ENCODE measurements at regions not wholly inside any gene's neighbourhood (a gene's known extent, or its start where the extent isn't known, plus 50 kb on each side); places are given as distances from the start of the nearest gene placed in this dataset.
"Not testable (repeated sequence)": the region's sequence is repeated elsewhere in the genome, so short reads cannot be mapped to it uniquely, and the experiment has no call there.

DNA sequence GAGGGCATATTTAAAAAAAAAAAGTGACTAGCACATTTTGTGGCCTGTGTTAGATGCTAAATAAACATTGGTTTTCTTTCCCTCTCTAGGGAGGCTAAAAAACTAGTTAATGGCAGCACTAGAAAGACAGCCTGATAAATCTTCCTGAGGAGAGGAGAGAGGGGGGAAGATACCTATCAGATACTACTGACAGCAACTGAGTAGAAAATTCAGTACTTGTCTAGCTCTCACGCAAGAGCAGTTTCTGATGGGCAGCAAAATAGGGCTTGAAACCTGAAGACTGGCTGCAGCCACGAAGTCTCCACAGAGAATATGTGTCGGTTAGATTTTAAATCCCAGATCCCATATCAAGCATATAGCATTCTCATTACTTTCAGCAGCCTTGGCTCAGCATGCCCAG lies 388.2 kb downstream of the KCNA4 start:
- peak; percentile 6 for DNase-seq (ENCODE audit: low read depth, low spot score)

DNA sequence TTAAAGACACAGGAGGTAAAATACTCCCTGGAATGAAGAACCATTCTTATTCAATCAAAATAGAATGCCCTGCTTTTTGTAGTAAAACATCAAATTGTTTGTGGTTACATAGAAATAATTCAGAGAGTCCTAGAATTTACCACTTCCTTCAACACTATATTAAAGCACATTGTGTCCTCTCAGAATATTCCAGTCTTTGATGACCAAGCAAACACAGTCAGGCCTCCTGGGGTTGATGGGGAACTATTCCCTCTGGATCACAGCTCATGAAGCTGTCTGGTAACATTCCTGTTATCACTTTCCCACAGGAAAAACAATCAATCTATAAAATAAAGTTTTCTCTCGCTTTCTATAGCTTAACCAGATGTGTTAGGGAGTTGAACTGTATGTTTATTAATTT lies 389.3 kb downstream of the KCNA4 start:
- DNase-seq (ENCODE audit: low read depth, low spot score), result peak; percentile 13

DNA sequence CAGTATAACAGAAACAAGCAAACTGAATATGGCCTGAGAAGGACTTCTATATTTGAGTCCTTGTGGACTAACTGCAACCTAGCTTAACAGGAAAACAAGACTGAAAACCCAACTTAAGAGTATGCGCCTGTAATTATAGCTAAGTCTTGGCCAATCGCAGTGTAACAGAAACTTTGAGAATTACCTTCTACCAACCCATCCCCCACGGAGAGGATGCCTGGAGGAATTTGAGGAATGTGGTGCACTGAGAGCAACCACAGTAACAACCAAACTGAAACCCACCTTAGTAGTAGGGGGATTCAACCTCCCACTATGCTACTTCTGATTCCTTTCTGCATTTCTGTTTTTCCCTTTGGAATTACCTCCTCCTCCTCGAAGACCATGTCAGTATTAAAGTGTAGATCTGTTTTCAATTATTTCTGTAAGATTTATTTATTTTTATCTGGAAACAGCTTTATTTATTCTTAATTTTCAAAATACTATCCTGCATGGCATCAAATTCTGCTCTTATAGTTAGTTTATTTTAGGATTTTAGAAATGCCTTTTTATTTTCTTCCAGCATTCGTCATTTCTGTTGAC lies 393.6 kb downstream of the KCNA4 start:
- DNase-seq (ENCODE audit: low read depth, low spot score), result peak; percentile 23

DNA sequence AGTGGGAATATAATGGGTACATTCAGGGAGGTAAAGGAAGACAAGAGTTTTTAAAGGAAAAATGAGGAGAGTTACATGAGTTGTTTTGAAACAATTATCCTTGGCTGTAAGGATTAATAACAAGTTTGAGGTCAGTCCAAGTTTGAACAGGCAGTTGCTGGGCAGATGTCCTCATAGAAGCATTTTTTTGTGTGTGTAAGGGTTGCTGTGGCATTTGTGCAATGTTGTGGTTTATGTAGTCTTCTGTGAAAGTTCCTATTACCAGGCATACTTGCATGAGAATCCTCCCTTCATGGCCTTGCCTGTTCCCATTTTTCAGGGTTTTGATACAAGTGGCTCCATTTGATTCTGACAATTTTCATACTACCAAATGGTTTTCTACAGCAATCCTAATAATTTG lies 400.2 kb downstream of the KCNA4 start:
- DNase-seq (ENCODE audit: low read depth, low spot score), result peak; percentile 90

DNA sequence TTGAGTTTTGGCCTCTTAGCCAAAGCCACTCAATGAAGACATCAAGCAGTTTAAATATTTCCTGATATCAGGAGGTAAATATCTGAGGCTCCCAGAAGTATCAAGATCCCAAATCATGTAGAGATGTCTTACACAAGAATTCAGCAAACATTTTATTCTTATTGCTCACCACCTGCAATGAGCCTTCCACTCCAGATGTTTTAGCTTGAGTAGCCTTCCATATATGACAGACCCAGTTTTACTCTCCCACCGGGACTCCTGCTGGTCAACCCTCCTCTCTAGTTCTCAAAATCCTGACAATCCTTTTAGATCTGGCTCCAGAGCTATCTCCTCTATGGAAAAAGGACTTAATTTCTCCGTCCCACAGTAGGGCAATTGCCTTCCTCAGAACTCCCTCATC lies 404.4 kb downstream of the KCNA4 start:
- DNase-seq (ENCODE audit: low read depth, low spot score), result no peak

- no peak for DNase-seq (ENCODE audit: low read depth, low spot score)
These were observed 410.3 kb downstream of the KCNA4 start for GRCh38 chr11:29606330-29607031.

DNA sequence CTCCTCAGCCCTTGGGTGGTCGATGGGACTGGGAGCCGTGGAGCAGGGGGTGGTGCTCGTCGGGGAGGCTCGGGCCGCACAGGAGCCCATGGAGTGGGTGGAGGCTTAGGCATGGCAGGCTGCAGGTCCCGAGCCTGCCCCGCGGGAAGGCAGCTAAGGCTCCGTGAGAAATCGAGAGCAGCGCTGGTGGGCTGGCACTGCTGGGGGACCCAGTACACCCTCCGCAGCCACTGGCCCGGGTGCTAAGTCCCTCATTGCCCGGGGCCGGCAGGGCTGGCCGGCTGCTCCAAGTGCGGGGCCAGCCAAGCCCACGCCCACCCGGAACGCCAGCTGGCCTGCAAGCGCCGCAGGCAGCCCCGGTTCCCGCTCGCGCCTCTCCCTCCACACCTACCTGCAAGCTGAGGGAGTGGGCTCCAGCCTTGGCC lies 416.7 kb downstream of the KCNA4 start:
- DNase-seq (ENCODE audit: low read depth, low spot score), result not testable (repeated sequence)

- DNase-seq (ENCODE audit: low read depth, low spot score), result no peak
These were observed 432.5 kb downstream of the KCNA4 start for GRCh38 chr11:29584342-29584741.

GRCh38 chr11:29578806-29579205 lies 438.0 kb downstream of the KCNA4 start:
- DNase-seq (ENCODE audit: low read depth, low spot score), result no peak

DNA sequence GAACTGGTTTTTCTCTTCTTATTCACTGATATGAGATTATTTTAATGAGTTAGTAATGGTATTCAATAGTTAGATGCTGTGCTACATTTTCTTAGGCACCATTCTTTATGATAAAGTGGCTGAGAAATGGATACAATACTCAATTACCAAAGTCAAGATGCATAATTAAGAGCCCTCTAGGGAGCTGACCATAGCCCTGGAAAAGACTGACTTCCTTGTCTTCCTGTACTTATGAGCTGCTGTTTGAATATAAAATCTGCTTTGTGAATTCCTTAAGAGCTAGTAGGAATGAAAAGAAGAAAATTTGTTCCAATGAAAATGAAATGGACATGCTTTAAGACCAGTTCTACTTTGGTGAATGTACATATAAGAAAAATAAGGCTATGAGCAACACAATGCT lies 452.3 kb downstream of the KCNA4 start:
- no peak for DNase-seq (ENCODE audit: low read depth, low spot score)

GRCh38 chr11:29562183-29562582 lies 454.6 kb downstream of the KCNA4 start:
- peak; percentile 20 for DNase-seq (ENCODE audit: low read depth, low spot score)

- no peak for DNase-seq (ENCODE audit: low read depth, low spot score)
These were observed 462.8 kb downstream of the KCNA4 start for GRCh38 chr11:29553990-29554389.

DNA sequence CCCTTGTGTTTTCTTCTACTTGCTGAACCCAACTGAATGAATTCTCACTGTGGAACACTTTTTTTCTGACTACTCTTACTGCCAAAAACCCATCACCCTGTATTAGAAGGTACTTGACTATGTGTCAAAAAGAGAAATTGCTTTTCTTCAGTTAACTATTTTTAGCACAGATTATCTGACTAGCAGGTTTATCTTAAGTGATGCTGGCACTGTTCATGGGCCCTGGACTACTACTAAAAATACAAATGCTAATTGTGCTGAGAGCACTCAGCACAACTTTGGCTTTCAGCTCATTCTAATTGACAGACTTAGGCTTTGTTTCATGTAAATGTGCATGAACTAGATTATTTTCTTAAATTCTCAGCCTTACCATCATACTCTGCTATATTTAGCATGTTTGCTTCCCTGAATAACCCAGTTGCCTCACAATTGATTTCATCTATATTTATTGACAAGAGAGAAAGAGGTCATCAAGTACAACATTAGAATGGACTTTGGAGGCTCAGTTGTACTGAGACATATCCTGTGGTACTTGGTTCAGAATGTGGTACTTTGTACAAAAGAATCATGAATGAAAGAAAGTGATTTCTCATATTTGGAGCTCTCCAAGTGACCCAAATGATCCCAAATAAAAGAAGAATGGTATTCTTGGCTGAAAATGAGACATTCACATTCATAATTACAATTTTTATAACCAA lies 478.3 kb downstream of the KCNA4 start:
- peak; percentile 29 for DNase-seq (ENCODE audit: low read depth, low spot score)

GRCh38 chr11:29534836-29535235 lies 482.0 kb downstream of the KCNA4 start:
- no peak for DNase-seq (ENCODE audit: low read depth, low spot score)

GRCh38 chr11:29530961-29531360 lies 485.9 kb downstream of the KCNA4 start:
- DNase-seq (ENCODE audit: low read depth, low spot score), result no peak

GRCh38 chr11:29527391-29527936 lies 489.4 kb downstream of the KCNA4 start:
- peak; percentile 56 for DNase-seq (ENCODE audit: low read depth, low spot score)

DNA sequence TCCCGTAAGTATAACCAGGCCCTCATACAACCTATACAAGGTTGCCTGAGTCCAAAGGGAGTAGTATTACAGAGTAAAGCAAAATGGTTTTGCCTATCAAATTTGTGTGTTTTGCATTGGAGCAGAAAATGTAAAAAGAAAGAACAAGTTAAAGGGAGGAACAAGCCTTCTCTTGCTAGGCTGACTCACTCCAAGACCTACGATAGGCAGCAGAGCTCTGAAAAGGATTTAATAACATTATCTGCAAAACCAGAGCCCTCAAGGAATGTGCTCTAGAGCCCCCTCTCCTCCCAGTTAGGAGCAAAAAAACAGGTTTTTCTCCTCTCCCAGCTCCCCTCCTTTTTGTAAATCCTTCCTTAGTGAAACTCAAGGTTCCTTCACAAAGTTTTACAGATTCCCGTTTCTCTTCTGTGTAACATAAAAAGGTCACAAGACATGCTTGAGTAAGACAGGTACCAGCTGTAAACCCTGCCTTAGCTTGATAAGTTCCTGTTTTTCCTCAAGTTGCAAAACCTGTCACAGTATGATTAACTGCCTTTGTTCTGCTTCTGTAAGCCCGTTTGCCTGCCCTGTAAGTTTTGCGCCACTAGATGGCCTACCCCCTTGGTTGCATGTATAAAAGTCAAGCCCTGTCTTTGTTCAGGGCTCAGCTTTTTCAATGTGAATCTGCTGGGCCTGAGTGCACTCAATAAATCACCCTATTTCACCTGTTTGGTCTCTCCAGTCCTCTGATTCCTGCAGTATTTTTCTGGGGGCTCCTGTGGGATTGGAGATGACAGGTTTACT lies 498.2 kb downstream of the KCNA4 start:
- no peak for DNase-seq (ENCODE audit: low read depth, low spot score)

GRCh38 chr11:29511394-29511793 lies 505.4 kb downstream of the KCNA4 start:
- DNase-seq (ENCODE audit: low read depth, low spot score), result no peak

DNA sequence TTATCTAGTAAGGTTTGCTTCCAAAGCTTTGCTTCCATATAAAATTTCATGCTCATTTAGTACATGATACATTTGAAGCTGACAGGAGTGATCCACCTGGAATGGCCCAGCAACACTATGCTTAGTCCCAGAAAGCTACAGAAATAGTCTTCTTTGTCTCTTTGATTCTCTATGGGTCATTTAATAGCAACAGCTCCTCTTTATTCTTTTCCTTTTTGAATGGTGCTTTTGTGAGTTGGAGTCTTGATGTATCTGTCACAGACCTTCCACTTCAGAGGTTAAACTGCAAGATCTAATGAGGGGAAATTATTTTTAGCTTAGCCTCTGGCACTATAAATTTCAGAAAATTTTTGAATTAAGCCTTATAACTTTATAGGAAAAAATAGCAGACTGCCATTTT lies 509.5 kb downstream of the KCNA4 start:
- DNase-seq (ENCODE audit: low read depth, low spot score), result no peak

DNA sequence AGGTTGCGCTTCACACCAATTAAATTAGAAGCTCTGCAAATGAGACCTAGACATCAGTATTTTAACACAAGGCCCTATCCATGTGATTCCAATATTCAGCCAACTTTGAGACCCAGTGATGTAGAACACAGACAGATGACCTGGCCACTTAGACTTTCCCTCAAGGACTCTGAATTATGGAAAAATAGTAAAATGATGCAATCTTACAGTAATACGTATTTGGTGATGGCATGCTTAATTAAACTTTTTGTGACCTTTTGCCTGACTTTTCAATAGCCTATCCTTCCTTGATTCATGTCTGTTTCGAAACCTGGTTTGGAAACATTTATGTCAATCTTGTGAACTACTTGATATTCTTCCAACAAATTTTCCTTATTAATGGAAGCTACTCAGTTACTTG lies 521.2 kb downstream of the KCNA4 start:
- no peak for DNase-seq (ENCODE audit: low read depth, low spot score)

DNA sequence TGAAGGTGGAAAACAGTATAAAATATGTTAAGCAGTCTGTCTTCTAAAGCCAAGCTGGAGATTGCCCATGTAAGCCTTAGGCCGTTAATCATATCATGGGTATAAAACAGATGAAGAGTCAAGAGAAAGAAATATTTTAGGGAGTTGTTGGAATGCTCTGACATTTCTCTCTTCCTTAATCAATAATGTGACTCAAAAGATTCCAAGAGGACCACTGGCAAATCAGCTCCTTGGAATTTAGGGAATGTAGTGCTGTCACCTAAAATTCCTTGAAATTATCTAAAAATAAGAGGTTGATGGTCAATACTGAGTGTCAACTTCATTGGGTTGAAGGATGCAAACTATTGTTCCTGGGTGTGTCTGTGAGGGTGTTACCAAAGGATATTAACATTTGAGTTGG lies 525.9 kb downstream of the KCNA4 start:
- DNase-seq (ENCODE audit: low read depth, low spot score), result no peak

DNA sequence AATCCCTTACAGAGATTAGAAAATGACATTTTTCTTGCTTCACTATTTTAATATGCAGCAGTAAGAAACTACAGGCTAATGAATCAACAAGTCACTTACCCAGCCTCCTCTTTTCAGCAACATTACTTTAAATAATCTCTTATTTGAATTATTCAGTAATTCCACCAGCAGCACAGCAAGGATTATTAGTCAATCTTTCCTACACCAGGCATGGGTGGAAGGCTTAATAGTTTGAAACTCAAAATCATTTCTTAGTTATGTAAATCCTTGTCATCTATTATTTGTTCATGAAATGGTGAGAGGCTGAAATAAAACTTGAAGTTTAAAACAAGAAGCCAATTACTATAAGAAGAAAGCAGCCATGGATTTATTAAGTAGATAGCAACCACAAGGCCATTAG lies 530.5 kb downstream of the KCNA4 start:
- DNase-seq (ENCODE audit: low read depth, low spot score), result no peak
